Breast epithelium (tissue), 3 donors: ENCODE measurements at regions not wholly inside any gene's neighbourhood (a gene's known extent, or its start where the extent isn't known, plus 50 kb on each side); places are given as distances from the start of the nearest gene placed in this dataset.

Experiments
- POLR2A ChIP-seq: fragments of 450-650 bp; IDR thresholded peaks from one replicate; pipeline ENCODE4 v1.6.1; 2016; ENCODE audit warnings: antibody characterized with exemption, mild to moderate bottlenecking, moderate library complexity
- POLR2AphosphoS5 ChIP-seq, 3 donors: sonication (generic); formaldehyde crosslinking; IDR thresholded peaks; one replicate each; pipeline ENCODE4 v1.6.1; 2017; ENCODE audit warnings: antibody characterized with exemption in 3 of 3
- TF ChIP-seq, protein P1 (sequence below), 3 donors: fragments of 450-650 bp; IDR thresholded peaks; one replicate each; pipeline ENCODE4 v1.5.1; 2016 to 2017; ENCODE audit warnings: antibody characterized with exemption in 3 of 3, mild to moderate bottlenecking in 3 of 3, moderate library complexity in 3 of 3

DNA sequence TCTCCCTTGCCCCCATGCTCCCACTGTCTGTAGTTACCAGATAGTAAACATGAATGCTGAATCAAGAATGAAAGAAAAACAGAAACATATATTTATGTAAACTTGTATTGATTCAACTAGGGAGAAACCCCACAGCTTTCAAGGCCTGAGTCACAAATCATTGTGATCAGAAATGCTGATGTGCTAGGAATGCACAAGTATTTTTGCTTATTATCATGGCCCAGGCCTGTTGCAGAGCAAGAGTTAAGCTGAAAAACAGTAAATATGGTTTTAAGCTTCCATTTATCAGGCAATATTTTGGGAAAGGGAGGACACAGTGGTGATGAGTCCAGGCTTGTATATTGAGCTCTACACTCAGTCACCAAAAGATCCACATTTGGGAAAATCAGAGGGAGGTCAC lies 669.6 kb downstream of the DIAPH3 start:
- TF ChIP-seq, protein P1, sequence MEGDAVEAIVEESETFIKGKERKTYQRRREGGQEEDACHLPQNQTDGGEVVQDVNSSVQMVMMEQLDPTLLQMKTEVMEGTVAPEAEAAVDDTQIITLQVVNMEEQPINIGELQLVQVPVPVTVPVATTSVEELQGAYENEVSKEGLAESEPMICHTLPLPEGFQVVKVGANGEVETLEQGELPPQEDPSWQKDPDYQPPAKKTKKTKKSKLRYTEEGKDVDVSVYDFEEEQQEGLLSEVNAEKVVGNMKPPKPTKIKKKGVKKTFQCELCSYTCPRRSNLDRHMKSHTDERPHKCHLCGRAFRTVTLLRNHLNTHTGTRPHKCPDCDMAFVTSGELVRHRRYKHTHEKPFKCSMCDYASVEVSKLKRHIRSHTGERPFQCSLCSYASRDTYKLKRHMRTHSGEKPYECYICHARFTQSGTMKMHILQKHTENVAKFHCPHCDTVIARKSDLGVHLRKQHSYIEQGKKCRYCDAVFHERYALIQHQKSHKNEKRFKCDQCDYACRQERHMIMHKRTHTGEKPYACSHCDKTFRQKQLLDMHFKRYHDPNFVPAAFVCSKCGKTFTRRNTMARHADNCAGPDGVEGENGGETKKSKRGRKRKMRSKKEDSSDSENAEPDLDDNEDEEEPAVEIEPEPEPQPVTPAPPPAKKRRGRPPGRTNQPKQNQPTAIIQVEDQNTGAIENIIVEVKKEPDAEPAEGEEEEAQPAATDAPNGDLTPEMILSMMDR (IDR thresholded peaks at IDR 0.05): no peak
- no peak for TF ChIP-seq POLR2AphosphoS5 (IDR thresholded peaks at IDR 0.05)
- TF ChIP-seq POLR2A: no peak
